PFSK-1 (cell line): ENCODE measurements at regions not wholly inside any gene's neighbourhood (a gene's known extent, or its start where the extent isn't known, plus 50 kb on each side); places are given as distances from the start of the nearest gene placed in this dataset.

Experiments used
- POLR2AphosphoS5 ChIP-seq: IDR thresholded peaks from 2 replicates; pipeline ENCODE4 v1.6.1; 2012; ENCODE audit warnings: low read depth, mild to moderate bottlenecking, control low read depth, low read length, moderate library complexity
- TF ChIP-seq, protein P1 (sequence below), 2 experiments: IDR thresholded peaks; 2 replicates each; pipeline versions ENCODE4 v1.6.1 to v1.8.0; 2011 to 2012; ENCODE audit warnings: low read depth in 2 of 2, low read length in 2 of 2, control low read depth in 1 of 2, inconsistent platforms in 1 of 2, mild to moderate bottlenecking in 1 of 2, moderate library complexity in 1 of 2; ENCODE audit not compliant: insufficient read depth in 1 of 2

DNA sequence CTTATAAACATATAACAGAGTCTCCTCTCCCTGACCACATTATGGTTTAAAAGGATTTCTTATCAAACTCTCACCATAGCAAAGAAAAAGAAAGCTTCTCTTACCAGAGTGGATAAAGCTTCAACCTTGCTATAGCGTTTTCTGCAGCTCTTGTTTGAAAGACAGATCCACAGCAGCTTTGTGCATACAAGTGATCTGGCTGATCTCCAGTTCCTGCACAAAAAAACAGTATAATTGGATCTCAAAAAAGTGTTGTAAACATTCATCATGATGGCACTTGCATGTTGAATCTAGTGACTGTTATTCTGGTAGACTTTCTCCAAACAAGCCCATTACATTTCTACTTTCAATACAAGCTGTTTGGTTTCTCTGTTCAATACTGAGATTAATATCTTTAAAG, 178.9 kb upstream of the MGAT4C start:
- TF ChIP-seq POLR2AphosphoS5 = no peak
- TF ChIP-seq, protein P1, sequence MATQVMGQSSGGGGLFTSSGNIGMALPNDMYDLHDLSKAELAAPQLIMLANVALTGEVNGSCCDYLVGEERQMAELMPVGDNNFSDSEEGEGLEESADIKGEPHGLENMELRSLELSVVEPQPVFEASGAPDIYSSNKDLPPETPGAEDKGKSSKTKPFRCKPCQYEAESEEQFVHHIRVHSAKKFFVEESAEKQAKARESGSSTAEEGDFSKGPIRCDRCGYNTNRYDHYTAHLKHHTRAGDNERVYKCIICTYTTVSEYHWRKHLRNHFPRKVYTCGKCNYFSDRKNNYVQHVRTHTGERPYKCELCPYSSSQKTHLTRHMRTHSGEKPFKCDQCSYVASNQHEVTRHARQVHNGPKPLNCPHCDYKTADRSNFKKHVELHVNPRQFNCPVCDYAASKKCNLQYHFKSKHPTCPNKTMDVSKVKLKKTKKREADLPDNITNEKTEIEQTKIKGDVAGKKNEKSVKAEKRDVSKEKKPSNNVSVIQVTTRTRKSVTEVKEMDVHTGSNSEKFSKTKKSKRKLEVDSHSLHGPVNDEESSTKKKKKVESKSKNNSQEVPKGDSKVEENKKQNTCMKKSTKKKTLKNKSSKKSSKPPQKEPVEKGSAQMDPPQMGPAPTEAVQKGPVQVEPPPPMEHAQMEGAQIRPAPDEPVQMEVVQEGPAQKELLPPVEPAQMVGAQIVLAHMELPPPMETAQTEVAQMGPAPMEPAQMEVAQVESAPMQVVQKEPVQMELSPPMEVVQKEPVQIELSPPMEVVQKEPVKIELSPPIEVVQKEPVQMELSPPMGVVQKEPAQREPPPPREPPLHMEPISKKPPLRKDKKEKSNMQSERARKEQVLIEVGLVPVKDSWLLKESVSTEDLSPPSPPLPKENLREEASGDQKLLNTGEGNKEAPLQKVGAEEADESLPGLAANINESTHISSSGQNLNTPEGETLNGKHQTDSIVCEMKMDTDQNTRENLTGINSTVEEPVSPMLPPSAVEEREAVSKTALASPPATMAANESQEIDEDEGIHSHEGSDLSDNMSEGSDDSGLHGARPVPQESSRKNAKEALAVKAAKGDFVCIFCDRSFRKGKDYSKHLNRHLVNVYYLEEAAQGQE (IDR thresholded peaks at IDR 0.05; ENCODE audit: insufficient read depth in 1 of 2, low read depth in 2 of 2, low read length in 2 of 2) = no peak
